ENCODE measurements at regions not wholly inside any gene's neighbourhood (a gene's known extent, or its start where the extent isn't known, plus 50 kb on each side); places are given as distances from the start of the nearest gene placed in this dataset.

DNA sequence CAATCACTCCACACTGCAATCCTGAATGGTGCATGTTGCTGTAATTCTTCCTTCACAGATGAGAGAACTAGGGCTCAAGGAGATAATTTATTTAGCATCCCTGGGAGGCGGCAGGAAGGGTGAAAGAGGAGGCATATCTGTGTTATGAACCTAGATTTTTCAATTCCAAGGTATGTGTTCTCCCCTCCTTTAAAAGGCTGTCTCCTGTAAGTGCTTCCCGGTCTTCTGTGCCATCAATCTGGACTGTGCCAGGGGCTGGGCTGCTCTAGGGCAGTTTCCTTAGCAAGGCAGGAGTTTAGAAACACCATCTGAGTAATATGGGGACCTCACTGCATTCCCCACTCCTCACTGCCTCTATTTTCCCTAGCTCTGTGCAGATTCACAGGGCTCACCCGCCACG is 185.0 kb downstream of the RFC3 start:
- DNase-seq (ENCODE audit: low read depth) = no peak

DNA sequence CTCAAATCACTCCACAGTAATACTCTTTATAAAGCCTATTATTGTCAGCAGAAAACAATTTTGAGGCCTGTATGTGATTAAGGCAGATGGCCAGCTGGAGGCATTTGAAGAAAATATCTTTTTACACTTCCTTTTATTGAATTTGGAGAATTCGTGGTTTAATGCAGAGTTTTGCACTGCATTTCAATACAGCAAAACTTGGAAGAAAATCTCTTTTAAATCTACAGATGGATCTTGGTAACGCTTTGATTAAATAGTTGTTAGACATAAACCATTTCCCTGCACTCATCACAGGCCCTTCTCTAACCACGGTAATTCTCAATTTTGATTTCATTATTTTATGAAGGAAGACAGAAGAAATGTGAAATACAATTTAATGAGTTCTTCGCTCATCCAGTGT is 185.7 kb downstream of the RFC3 start:
- no peak for DNase-seq (ENCODE audit: low read depth)

DNA sequence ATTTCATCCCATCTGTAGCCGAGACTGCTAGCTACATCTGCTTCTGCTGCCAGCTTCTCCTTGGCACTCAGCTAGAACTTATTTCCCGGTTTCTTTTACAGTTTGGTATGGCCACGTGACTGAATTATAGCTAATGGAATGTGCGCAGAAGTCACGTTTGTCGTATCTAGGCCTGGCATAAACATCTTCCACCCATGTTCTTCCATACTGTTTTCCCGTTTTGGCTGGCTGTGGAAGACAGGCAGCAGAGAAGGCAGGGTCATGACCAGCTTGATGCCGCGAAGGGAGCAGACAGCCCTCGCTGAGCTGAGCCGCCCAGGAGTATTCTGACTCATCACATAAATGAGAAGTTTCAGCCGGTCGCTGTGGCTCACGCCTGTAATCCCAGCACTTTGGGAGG is 186.7 kb downstream of the RFC3 start:
- DNase-seq (ENCODE audit: low read depth) = no peak

DNA sequence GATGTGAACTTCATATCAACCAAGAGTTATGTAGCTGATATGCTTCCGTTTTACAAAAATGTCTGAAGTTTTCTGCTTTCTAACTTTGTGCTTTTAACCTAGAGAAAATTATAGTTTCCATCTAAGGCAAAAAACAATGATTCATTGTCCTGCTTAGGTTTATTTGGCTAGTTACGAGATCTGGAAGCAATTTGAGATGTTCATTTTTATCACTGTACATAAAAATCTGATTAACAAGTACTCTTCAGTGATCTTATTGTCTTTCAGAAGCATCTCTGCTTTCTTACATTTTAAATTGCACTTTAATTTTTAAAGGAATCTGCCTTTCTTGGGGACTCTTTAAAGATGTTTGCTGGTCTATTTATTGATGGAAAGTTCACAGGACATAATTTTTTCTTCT is 188.1 kb downstream of the RFC3 start:
- DNase-seq (ENCODE audit: low read depth) = no peak

DNA sequence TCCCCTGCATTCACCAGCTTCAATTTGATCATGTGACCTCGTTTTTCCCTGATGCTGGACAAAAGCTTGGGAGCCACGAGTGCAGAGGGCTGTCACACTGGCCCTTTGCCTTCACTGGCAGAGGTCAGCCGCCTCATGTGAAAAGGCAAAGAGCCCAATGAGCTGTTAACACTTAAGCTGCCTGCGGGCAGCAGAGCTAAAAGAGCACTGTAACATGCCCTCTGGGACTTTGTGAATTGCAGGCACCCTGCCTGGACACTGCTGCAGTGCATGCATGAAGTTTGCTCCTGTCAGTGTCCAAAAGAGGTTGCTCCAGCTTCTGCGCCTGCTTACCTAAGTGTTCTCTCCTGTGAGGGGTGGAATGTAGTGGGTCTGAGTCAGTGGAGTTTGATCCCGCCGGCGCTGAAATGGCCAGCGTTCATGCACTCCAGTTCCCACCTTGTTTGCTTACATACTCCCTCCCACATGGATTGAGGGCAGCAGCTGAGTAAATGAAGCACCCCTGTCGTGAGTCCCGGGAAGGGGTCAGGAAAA is 193.7 kb downstream of the RFC3 start:
- no peak for DNase-seq (ENCODE audit: low read depth)

DNA sequence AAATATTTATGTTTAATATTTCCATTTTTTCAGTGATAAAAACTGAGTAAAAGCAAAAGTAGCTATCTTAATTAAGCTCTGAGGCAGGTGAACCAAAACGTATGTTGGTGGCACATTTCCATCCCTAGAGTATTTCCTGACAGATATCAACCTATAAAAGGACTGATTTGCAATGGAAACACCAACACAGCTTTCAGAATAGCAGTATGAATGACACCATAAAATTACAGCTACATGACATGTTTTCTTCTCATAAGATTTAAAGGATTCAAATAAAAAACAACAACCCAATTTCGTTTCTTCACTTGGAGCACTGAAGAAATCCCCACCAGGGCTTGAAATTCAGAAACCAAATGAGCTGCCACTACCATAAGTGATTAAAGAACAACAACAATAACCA is 194.4 kb downstream of the RFC3 start:
- no peak for DNase-seq (ENCODE audit: low read depth)

DNA sequence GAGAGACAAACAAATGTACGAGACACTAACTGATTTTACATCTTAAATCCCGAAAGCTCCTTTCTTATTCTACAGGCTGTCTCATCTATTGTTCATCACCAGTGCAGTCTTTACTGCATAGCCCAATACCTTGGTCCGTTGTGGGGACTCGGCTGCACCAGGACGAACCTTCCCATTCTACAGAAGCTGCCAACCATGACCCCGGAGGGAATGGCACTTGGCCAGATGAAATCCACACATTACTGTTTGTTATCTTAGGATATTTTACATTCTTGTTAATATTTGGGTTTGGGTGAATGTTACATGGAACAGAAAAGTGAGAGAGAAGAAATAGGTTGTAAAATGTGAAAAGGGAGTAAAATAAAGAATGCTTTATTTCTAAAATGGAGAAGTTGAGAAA is 195.1 kb downstream of the RFC3 start:
- DNase-seq (ENCODE audit: low read depth) = no peak

DNA sequence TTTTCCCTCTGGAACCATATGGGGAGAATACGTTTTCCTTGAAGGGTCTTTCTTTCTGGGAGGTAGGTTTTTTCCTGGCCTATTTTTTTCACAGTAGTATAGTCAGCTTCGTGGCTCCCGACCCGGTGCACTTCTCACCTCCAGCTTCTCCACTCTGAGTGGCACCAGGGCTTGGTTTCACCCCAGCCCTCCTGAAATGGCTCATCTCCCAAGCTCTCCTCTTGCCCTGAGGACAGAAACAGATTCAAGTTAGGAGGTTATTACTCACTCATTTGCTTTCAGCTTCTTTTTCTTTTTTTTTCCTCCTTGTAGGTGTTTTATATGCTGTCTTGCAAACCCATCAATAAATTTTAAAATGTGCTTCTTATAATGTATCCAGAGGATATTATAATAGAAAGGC is 199.3 kb downstream of the RFC3 start:
- DNase-seq (ENCODE audit: low read depth) = peak; percentile 87

DNA sequence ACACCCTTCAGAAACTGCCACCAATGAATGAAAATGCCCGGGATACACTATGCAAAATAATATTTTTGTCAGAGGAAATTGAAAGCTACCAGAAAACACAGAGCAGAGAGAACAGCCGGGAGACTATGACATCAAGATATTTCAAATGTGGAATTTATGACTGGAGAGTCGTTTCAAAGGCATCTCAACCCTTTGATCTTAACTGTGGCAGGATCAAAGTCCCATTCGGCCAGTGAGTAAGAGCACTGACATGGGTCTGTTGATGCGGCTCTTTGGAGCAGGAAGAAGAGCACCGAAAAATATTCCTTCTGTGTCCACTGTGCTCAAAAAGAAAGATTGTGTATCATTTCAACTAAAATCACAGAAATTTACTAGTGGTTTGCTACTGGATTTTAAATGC is 201.9 kb downstream of the RFC3 start:
- DNase-seq (ENCODE audit: low read depth) = no peak

DNA sequence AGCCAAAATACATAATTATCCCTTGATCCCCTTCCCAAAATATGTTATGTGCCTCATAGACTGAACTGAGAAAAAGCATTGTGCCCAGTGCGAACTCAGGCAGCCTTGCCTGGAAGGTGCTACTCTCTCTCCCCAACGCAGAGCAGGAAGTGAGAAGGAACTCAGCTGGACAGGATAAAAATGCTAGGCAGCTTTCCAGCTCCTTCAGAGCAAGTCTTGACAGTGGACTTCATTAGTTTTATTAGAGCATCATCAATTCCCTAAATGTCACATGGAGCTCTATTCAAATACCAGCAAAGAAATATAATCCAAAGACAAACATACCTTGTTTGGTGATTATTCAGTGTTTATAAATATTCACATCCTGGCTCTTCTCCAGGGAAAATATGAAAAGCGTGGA is 202.4 kb downstream of the RFC3 start:
- DNase-seq (ENCODE audit: low read depth) = no peak

DNA sequence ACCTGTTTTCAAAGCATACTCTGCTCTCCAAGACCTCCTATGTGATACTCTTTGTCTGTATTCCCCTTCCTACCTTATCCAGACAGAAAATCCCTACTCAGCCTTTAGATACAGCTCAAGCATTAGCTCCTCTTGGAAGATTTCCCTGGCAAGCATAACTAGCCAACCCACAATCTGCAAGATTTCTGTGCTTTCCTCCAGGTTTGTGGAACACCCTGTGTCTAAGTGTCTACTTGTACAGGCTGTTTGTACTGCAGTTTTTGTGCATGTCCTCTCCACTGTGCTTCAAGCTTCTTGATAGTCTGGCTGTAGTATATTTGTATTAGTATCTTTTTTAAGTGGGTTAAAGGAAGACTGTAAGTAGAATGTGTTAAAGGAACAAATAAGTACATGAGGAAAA is 203.7 kb downstream of the RFC3 start:
- no peak for DNase-seq (ENCODE audit: low read depth)

DNA sequence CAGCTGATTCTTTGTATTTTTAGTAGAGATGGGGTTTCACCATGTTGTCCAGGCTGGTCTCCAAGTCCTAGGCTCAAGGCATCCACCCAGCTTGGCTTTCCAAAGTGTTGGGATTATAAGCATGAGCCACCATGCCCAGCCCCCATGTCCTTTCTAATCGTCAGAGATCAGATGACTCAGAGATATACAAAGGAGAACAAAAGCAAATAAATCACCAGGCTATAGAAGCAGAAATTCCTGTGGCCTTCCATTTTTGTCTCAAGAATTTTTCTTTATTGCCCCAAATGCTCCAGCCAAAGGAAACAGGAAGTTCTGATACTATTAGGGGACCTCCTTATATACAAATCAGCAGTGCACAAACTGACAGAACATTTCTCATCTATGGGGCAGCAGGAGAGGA is 207.8 kb downstream of the RFC3 start:
- DNase-seq (ENCODE audit: low read depth) = peak; percentile 90

DNA sequence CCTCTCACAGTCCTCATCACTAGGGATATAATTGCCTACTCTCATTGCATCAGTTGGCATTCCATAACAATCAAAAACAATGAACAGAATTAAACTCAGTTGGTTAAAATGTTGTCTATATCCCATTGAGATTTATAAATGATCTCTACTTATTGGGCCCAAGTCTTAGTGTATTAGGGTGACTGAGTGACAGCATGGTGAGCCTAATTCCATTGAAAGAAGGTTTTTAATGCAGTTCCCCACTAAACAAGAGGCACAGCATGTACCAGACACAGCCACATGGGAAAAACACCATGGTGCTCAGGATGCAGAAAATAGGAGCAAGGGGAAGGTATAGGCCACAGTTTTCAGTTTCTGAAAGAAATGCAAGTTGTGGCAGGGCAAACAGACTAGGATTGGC is 208.4 kb downstream of the RFC3 start:
- no peak for DNase-seq (ENCODE audit: low read depth)

DNA sequence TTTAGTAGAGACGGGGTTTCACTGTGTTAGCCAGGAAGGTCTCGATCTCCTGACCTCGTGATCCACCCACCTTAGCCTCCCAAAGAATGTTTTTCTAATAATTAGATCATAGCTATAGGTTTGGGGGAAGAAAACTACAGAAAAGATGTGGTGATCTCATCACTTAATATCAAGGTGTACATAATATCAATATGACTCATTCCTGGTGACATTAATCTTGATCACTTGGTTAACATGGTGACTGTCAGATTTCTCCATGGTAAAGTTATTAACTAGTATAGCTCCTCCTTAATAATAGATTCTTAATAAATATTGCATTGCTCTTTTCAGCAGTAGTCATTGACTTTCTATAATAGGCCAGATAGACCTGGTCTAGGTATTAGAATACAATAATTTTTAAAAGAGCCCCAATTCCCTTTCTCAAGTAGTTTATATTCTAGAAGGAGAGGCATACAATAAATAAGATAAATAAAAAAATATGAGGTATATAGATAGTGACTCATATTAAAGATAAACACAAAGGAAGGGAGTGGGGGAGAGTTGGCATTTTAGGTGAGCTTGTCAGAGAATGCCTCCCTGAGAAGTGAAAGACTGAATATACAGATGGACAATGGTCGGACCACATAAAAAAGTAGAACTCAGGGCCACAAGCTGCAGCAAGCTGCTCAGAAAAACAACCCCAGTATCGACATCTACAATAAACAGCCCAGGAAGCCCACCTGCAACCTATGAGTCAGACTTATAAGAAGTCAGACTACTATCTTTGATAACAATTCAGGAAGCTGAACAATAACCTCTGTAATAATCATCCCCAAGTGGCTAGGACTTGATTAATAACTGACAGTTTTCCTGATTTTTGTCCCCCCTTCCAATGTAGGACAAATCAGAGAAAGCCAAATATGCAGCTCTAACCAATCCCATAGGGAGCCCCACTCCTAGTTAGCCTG is 210.8 kb downstream of the RFC3 start:
- DNase-seq (ENCODE audit: low read depth) = no peak

DNA sequence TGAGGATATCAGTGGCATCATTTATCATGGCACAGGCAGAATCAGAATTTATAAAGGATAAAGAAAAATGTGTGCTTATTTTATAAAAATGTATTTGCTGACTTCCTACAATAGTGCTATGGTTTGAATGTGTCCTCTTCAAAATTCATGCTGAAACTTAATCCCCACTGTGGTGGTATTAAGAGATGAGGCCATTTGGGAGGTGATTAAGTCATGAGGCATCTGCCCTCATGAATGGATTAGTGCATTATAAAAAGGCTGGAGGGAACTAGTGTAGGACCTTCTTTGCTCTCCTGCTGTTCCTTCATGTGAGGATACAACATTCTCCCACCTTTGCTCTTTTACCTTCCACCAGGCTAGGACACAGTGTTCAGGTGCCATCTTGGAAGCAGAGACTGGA is 212.8 kb downstream of the RFC3 start:
- DNase-seq (ENCODE audit: low read depth) = peak; percentile 71

DNA sequence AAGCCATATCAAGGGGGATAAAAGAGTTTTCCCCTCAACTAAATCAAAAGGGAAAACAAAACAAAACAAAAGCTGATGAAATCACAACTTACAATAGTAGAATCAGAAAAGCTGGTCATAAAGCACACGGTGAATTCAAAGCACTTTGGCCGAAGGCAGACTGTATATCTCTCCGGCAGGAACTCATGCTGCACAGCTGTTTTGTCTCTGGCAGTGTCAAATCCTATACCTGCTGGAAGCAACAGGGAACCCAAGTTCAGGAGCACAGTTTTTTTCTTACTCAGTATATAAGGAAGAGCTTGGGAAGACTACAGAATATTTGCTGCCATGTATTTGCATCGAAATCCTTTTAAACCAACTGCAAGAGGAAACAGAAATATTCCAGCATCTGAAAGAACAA is 213.7 kb downstream of the RFC3 start:
- DNase-seq (ENCODE audit: low read depth) = no peak

DNA sequence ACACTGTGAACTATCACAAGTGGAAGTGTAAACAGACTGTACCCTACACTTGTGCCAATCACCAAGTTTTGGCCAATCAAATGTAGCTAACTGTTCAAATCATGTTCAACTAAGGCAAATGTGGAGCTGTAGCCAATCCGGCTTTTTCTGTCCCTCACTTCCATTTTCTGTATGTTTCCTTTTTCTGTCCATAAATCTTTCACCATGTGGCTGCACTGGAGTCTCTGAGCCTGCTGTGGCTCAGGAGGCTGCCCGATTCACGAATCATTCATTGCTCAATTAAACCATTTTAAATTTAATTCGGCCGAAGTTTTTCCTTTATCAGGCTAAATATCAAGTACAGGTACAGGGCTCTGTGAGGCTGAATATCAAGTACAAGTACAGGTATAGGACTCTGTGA is 216.5 kb downstream of the RFC3 start:
- peak; percentile 40 for DNase-seq (ENCODE audit: low read depth)

DNA sequence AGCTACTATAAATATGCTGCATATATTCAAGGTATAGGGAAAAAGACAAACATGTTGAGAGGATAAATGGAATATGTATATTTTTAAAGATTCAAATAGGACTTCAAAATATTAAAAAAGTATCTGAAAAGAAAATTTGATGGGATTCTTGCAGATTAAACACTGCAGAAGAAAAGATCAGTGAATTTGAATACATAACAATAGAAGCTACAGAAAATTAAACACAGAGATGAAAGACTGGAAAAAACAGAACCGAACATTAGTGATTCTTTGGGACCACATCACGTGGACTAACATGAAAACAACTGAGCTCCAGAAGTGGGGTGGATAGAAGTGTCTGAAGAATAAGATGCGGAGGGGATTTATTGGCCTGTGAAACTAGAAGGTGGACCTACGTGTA is 217.2 kb downstream of the RFC3 start:
- no peak for DNase-seq (ENCODE audit: low read depth)

DNA sequence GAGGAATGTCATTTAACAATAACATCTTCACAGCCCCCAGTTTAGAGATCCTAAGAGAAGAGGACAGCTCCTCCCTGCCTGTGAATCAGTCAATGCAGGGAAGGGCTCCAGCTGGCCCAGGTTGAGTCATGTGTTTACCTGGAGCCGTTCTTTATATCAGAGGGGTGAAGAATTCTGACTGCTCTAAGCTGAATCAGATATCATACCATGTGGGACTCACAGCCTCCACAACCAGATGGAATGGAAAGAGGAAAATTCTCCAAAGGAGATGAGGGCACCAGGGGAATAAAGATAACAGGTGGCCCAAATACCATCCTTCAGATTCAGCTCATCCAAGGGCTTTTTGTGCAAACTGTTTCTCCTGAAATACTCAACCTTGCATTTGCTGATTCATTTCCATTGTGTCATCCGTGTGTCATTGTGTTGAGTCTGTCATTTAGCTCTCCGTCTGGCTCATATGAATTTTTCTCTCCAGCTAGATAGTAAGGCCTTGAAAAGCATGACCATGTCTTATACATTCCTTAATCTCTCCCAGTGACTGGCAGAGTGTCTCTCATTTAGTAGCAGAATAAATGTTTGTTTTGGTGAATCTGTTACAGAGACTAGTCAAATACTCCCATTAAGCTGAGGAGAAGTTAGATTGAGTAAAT is 217.9 kb downstream of the RFC3 start:
- DNase-seq (ENCODE audit: low read depth) = peak; percentile 83

DNA sequence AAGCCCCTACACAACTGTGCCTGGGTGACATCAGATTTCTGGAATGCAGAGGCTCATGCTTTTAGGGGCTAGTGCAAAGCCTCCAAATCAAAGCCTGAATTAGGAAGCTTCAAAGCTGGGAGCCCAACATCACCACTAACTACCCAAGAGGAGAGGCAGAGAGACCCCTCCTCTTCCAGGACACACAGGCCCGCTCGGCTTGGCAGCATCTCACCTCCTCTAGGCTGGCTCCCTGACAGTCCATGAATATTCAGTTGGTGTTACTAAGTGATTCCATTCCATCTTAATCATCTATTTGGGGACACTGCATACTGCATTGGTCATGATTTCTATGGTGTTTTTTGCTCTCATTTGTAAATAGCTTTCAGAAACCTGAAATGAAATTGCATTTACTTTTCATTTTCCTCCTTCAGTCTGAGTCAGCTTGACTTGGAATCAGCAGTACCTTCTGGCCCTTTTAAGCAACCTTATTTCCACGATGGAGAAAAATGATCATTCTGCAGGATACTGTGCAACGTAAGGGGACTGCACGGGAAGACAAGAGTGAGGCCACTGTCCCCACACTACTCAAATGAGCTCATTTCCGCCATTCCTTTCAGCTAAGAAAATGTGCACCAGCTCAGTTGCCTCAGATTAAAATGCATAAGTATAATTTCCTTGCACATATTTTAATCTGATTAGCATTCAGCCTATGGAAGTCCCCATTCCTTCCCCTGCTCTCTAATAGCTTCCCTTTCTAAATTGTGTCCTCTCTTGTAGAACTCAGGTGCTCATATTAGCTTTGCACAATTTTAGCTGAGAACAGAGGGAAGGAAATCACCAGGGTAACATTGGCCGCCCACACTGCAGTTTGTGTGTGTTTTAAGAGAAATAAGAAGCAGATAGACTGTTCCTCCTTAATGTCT is 219.9 kb downstream of the RFC3 start:
- peak; percentile 66 for DNase-seq (ENCODE audit: low read depth)

DNA sequence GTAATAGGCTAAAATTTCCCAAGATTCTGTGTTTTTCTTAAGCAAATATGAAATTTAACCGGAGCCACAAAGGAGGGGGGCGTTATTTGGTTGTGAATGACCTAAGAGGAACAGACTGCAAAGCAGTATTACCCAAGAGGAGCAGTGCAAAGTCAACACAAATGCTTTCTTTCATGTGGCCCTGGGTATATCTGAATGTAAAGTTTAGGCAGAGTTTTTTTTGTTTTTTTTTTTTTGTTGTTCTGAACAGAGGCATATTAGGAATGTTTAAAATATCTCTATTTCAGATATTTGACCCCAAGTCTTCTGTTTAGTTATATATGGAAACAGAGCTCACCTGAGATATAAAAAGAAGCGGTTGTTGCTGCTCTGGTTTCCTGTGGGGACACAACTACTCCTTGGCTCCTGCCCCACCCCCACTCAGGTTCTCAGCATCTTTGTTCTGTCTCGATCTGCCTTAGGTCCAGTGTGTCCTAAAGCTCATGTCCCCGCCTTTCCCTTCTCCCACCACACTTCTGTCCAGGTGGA is 220.7 kb downstream of the RFC3 start:
- DNase-seq (ENCODE audit: low read depth) = no peak

DNA sequence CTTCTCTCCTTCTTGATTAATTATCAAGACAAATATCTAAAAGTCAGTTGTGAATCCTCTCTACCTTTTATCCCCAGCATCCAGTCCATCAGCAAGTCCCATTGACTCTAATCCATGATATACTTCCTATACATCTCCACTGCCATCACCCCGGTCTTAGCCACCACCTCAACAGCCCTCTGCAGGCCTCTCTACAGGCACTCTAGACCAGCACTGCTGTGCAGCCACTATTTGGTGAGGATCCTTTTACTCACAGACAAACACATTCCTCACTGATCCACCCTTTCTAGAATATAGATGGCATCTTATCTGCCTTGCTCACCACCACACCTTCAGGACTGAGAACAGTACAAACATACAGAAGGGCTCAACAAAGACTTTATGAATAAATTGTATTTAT is 221.7 kb downstream of the RFC3 start:
- no peak for DNase-seq (ENCODE audit: low read depth)
